Stimulated activated naive CD8-positive, alpha-beta T cell treated with anti-CD3 and anti-CD28 coated beads, Interleukin-15, Interleukin-2, amounts not matched to agents 100 U/mL and 50 U/mL, for 24 hours (primary cell): ENCODE measurements at regions not wholly inside any gene's neighbourhood (a gene's known extent, or its start where the extent isn't known, plus 50 kb on each side); places are given as distances from the start of the nearest gene placed in this dataset.

Experiments used
- ATAC-seq: fragments of 150-1000 bp; cut with Tn5 transposase; one replicate; pipeline ENCODE4 v1.10.0; 2021
- DNase-seq: peaks from one replicate; pipeline ENCODE4 v3.0.0; 2021

DNA sequence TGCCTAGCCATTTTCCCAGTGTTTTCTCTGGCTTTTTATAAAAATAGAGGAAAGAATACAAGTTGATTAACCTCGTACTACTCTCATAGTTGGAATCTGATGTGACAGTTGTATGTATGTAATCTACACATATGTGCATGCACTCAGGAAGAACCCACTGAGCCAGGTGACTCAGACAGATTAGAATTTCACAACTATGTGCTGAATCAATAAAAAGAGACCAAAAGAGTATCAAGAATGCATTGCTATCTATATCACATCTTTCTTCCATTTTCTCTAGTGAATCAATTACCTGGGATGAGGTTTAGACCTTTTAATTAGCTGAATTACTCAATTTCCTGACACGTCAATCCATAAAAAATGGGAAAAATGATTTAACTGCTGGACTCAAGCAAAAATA is 319.3 kb upstream of the ATP10A start:
- no peak for ATAC-seq
- no peak for DNase-seq

DNA sequence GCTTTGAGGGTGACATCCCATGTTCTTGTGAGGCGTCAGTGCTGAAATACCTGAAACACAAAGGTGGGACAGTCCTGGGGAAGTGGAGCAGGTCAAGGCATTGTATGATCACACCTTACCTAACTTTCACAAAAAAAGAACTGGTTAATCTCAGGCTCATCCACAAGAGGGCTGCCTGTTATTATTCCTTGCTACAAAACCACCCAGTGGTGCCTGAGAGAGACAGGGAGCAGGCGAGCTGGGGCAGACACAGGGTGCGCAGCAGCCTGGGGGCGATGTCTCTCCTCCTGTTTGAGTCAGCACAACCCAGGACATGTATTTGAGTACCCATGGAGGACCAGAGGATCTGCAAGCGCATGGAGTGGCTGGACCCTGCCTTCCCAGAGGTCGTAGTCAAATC is 316.8 kb upstream of the ATP10A start:
- no peak for ATAC-seq
- no peak for DNase-seq

DNA sequence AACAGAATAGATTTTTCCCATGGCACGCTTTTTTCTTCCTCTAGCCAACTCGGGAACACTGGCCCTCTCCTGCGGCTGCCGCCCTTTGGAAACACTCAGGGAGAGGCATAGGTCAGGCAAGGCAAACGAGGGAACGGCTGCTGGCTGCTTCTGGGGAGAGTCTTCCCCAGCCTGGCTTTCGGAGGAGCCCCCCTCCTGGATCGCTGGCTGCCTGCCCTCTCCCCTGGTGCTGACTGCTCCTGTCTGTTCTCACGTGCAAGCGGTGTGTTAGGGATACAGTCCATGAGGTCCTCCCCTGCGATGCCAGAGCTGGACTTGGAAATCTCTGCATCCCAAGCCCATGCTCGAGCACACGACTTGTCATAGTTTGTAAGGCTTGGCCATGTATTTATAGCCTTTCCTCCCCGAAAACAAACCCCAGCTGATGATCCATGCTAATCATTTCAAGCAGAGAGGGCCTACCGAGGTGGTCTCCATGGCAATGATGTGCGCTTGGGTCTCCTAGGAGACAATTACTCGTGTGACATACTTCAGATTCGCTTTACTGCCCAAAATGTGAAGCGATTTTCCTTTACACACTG is 315.6 kb upstream of the ATP10A start:
- DNase-seq, result no peak
- ATAC-seq, result no peak

DNA sequence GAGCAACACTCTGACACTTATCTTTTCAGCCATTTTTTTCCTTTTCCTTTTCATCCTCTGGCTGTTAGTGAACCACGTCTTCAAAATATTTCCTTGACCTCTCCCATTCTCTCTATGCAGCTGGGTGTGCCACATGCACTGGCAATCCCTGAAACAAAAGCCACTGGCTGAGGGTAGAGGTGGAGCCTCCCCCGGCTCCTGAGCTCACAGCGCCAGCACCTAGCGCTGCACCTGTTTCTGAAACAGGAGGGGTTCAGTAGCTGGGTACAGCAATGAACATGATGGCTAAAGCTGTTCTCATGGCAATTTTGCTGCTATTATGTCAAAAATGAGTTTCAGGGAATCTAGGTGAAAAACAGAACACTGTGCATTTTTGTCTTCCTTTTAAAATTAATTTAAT is 314.7 kb upstream of the ATP10A start:
- no peak for ATAC-seq
- no peak for DNase-seq

DNA sequence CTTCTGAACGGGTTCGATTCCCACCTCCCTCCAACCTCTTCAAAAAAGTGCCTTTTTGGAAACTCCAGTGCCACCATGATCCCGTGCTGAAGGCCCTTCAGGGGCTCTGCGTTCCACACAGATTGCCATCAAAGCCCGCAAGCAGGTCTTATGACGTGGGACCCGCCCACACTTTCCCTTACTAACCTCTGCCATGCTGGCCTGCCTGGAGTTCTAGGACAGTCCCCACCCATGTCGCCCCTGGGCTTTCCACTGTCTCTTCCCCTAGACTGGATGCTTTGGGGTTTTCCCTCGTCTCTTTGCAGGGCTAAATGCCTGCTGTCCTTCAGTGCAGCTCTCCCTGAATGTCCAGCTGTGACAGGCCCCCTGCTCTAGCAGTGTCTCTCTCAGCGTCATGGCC is 313.7 kb upstream of the ATP10A start:
- DNase-seq, result no peak
- no peak for ATAC-seq

DNA sequence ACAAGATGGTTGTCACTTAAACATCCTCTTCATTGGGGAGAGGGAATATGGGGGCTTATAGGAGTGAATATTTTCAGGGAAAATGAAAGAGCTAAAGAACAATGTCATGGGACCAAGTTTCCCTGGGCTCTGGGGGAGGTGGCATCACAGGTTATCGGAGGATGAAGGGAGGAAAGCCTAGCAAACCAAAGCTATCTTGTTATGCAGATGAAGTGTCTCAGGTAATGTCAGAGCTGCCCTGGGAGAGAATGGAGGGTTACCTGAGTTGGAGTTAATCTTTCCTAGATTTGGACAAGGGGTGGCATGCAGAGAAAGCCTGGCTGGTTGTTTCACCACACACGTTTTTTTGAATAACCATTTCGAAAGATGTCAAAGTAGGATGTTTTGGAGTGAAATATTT is 308.1 kb upstream of the ATP10A start:
- no peak for DNase-seq
- no peak for ATAC-seq

DNA sequence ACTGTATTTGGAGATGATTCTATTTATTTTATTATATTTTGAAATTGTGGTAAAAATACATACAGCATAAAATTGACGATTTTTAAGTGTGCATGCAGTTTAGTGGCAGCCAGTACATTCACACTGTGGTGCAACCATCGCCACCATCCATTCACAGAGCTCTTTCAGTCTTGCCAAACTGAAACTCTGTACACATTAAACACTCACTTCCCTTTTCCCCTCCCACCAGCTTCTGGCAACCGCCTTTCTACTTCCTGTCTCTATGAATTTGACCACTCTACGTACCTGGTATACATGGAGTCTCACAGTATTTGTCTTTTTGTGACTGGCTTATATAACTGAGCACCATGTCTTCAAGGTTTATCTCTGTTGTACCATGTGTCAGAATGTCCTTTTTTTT is 303.3 kb upstream of the ATP10A start:
- DNase-seq (no peak), ATAC-seq (no peak)

DNA sequence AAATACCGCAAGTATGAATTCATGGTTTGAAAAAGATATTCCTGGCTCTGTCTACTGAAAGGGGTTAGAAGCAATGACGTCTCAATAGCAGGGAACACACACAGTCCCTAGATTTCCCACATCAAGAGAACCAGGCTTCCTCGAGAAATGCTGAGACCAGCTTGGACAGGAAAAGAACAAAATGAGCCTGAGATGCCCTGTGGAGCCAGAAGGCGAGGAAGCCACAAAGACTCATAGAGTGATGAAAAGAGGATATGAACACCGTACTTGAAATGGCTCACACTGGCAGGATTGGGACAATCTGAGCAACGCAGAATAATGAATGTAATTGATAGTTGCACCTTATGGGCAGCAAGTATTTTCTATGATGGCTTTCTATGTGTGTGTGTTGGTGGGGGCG is 302.4 kb upstream of the ATP10A start:
- no peak for ATAC-seq
- no peak for DNase-seq

DNA sequence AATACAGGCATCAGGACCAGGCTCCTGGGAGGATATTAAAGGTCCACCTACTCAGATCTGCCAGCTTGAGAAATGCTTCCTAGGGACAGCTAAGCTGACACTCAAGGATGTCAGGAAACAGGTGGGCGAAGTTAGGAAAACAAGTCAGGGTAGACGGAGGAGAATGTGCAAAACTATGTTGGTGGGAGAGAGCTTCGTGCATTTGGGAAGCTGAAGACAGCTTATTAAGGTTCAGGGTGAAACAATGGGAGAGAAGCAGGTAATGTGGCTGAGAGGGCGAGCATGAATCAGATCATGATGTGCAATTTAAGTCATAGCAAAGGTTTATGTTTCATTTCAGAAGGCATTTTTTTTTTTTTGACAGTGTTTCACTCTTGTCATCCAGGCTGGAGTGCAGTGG is 297.2 kb upstream of the ATP10A start:
- DNase-seq (no peak), ATAC-seq (no peak)

DNA sequence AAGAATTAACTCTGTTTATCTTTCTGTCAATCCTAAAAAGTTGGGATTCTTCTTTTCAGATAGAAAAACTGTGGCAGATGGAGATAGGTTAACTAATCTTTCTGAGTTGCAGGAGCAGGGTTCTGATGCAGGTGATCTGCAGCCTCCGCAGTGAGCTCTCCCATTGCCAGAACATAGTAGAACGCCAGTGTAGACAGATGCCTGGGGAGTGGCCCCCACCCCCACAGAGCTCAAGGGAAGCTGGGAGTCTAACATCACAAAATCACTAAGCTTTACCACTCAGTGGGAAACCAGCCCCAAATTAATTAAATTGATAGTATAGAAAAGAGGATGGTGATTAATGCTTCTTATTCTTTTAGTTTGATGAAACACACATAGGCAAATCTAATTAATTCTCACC is 295.0 kb upstream of the ATP10A start:
- DNase-seq, result no peak
- no peak for ATAC-seq

DNA sequence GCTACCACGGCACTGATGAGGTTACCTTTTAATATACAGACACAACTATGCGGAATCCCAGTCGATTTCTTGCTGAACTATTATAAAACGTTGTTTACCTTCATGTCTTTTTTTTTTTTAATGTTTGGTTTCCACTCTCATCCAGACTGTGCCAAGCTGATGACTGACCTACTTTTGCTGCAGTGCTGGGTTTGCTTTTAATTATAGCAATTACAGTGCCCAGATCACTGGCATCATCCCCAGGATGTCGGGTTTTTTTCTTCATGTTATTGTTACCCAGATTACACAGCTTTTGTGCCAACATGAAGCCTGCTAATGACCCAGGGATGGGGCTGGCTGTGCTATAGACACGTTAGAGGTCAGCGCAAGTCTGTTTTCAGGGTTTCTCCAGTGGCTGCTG is 294.0 kb upstream of the ATP10A start:
- ATAC-seq (no peak), DNase-seq (no peak)

DNA sequence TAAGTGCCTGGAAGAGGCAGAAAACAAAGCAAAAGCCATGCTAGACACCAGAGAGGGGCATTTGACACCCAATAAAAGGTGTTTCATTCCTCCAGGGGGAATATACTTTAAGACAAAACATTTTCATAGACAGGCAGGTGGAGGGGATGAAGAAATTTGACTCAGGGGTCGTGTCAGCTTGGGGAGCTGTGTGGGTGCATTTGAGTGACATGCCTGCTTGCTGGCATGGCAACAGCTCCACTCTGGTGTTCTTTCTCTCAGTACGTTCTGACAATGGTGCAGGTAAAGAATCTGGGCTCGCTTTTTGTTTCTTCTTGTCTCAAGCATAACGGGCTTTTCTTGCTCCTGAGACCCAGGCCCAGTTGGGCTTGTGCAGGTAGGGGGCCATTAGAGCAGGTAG is 292.9 kb upstream of the ATP10A start:
- DNase-seq (no peak), ATAC-seq (no peak)

DNA sequence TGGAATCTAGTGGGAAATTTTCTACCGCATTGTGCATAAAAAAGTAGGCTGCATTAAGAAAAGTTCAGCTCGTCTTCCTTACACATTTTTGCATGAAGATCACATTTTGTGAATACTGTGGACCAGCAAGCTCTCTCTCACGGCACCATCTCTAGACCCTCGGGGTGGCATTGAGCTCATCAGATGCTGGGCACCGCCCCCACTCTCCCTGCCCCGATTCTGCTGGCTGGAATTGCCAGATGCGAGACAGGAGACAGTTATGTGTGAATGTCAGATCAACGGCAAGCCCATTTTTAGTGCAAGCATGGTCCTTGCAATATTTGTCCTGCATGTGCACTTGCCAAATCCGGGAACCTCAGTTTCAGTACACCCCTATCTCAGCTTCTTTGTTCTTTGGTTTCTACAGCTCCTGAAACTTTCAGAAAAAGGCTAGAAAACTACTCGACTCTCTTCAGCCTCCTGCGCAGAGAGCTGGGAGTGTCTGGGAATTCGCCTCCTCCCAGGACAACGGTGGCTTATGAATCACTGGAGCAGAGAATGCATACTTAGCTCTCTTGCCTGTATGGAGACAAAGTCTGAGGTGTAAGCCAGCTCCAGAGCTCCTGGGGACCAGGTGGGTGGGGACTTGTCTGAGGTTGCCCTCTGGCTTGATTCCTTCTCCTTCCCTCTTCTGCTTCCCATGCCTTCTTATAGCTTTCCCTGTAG is 285.2 kb upstream of the ATP10A start:
- ATAC-seq (no peak), DNase-seq (no peak)

DNA sequence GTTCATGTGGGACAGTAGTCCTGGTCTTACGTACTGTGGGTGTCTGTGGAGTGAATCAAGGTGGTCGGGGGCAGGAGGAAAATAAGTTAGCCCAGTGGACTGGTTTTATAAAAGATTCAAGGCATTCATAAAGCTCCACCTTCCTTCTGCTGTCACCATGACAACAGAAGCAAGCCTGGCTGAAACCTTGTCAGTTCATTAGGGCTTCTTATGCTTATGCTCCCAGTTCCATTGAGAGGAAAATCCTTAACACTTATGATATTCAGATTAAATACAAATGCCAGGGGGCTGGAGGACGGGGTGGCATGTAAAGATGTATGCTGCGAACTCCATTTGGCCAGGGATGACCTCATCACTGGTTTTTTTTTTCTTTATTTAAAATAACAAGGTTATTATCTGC is 283.1 kb upstream of the ATP10A start:
- no peak for DNase-seq
- no peak for ATAC-seq

DNA sequence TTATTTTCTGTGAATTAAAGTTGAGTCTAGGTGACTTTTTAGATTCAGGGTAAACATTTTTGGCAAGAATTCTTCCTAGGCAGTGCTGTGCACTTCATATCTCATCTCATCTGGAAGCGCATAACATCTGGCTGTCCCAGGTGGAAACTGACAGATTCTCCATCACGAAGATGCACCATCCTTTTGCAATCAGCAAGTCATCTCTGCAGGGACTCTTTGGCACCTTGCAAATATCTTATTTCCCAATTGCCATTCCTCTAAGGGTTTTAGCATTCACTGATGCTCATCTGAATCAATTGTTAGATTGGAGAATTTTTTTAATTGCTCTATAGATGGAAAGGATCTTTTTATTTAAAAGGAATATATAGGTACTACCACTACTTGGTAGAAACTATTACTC is 282.7 kb upstream of the ATP10A start:
- ATAC-seq, result no peak
- DNase-seq, result no peak

DNA sequence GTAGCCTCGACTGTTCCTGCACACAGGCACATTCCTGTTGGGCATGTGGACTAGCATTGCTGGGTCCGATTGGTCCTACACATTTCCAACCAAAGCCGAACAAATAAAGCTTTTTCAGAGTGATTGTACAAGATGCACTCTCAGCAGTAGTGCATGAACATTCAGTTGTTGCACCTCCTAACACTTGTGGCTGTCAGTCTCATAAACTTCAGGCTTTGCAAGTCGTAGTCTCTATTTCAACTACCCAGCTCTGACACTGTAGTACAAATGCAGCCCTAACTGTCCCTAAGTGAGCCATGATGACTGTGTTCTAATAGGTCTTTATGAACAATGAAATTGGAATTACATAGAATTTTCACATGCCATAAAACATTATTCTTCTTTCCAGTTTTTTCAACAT is 281.7 kb upstream of the ATP10A start:
- ATAC-seq, result no peak
- no peak for DNase-seq

DNA sequence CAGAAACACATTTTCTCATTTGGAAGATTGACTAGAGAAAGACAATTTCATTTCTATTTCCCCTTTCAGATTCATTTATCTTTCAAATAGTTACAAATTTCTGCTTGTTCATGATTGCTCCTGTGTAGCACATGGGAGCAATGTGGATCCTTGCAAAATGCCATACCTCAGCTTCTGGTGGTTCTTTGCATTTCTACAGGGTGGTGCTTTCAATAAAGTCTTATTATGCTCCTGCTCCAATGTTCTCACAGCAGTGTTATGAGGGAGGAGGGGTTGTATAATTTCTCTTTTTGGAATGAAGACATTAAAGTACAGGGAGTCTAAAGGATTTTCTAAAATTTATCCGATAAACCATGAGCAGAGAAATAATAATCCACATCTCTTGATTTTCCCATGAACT is 280.1 kb upstream of the ATP10A start:
- no peak for DNase-seq
- no peak for ATAC-seq

DNA sequence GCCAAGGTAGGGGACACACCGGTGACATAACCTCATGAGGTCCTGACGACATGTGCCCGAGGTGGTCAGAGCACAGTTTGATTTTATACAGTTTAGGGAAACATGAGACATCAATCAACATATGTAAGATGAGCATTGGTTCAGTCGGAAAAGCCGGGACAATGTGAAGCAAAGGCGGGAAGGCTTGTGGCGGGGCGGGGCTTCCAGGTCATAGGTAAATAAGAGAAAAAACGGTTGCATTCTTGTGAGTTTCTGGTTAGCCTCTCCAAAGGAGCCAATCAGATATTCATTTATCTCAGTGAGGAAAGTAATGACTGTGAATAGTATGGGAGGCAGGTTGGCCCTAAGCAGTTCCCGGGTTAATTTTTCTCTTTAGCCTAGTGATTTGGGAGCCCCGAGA is 271.7 kb upstream of the ATP10A start:
- ATAC-seq (no peak), DNase-seq (no peak)

DNA sequence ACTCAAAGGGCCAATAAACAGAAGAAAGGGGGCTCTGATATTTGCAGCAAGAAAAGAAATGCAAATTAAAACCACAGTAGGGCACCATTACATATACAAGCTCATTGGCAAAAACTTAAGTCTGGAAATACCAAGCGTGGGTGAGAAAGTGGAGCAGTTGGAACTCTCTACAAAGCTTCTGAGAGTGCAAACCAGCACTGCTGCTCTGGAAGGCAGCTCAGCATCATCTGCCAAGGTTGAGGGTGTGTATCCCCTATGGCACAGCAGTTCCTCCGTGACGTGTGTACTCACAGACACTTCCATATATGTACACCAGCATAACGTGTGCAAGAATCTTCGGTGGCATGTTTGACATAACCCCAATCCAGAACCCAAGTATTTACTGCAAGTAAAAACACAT is 271.0 kb upstream of the ATP10A start:
- no peak for ATAC-seq

DNA sequence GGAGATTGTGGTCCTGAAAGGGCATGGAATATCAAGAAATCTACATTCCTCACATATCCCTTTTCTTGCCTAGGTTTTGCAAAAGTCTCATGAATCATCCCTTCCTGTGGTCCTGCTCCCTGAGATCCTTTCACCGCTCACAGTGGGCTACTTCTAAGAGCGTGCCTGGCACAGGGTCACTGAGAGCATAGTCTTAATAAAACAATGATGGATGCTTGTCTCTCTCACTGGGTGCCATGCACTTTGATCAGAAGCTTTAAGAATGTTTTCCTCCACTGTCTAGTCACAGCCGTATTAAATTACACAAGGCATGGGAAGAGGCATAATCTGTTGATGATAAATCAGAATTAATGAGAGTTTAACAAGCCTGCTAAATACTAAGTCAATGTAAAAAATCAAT is 269.7 kb upstream of the ATP10A start:
- no peak for ATAC-seq
- no peak for DNase-seq

More for the DNA sequence above, 271.0 kb upstream of the ATP10A start:
- no peak for DNase-seq

DNA sequence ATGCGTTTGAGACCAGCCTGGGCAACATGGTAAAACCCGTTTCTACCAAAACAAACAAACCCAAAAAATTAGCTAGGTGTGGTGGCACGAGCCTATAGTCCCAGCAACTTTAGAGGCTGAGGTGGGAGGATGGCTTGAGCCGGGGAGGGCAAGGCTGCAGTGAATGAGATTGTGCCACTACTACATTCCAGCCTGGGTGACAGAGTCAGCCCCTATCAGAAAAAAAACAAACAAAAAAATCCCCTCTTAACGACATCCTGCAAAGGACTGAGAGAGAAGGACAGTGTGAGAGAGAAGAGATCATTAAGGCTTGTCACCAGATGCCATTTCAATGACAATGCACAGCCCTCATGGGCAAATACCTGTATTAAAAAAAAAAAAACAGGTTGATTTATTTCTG is 266.7 kb upstream of the ATP10A start:
- ATAC-seq (no peak), DNase-seq (no peak)

DNA sequence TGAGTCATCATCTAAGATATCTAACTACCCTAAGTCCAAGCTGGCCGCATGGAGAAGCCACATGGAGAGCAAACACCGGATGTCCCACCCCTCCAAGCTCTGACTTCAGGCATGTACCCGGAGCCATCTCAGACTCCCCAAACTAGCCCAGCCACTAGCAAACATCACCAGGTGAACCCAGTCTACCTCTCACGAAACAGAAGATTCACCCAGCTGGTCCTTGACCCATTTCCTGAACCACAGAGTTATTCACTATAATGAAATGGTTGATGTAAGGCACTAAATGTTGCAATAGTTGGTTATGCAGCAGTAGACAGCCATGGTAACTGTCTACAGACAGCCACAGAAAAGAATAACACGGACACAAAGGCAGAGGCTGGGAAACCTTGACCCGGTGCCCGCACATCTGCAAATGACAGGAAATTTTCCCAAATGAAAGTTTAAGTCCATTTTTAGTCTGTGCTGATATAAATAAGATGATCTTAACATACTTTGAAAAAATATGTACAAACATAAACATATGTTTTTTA is 265.5 kb upstream of the ATP10A start:
- no peak for ATAC-seq
- DNase-seq, result no peak

DNA sequence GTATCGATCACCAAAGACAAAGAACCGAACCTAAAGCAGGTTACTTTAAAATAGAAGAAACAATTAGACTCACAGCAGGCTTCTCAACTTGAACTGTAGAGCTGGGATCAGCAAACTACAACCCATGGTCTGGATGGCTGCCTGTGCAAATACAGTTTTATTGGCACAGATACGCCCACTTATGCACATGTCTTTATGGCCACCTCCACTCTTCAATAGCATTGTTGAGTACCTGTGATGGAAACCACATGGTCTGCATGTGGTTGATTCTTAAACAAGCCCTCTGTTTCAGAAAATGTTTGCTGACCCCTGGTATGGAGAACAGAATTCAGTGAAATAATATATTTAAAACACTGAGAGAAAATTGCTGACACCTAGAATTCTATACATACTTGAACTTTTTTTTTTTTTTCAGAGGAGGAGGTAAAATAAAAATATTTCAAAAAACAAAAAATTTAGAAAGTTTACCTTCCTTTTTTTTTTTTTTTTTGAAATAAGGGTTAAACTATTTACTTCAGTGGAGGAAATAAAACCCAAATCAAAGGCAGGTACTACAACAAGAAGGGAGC is 263.8 kb upstream of the ATP10A start:
- ATAC-seq, result no peak
- DNase-seq, result no peak

DNA sequence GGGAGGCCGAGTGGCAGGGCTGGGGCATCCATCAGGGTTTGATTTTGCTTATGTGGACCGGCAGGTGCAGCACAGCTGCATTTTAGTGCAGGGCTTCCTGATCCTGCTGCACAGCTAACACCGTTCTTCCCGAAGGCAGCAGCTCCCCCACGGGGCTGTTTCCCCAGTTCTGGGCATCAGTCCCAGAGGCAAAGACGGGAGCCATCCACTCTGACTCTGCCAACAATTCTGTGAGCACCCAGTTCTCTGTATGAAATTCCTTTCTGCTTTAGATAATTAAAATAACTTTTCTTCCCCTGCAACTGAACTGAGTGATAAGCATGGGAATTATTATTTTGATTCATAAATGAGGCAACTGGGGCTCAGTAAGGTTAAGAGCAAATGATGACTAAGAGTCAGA is 262.9 kb upstream of the ATP10A start:
- ATAC-seq (no peak), DNase-seq (no peak)
